HG02763 (cell line): ENCODE measurements at regions not wholly inside any gene's neighbourhood (a gene's known extent, or its start where the extent isn't known, plus 50 kb on each side); places are given as distances from the start of the nearest gene placed in this dataset.

Experiments used
- ATAC-seq: cut with Tn5 transposase; IDR thresholded peaks from one replicate; pipeline ENCODE4 v1.9.1; 2021; ENCODE audit warnings: mild to moderate bottlenecking, moderate library complexity; ENCODE audit not compliant: unreplicated experiment

- no peak for ATAC-seq
Measured at GRCh38 chr2:63775191-63775590, 66.5 kb upstream of the UGP2 start.

GRCh38 chr2:63776382-63776781 is 65.3 kb upstream of the UGP2 start:
- ATAC-seq, result no peak

DNA sequence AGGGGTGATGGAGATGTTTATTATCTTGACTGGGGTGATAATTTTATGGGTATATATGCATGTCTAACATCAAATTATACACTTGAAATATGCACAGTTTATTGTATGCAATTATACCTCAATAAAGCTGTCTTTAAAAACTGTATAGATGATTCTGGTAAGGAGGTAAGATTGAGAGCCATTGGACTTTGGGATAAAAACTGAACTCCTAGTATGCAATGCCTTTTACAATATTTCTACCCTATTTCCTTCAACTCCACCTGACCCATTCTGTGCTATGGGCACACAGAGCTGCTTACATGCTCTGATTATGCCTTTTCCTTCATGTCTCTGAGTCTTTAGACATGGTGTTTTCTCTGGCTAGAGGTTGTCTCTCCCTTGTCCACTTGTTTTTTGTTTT is 63.9 kb upstream of the UGP2 start:
- no peak for ATAC-seq

DNA sequence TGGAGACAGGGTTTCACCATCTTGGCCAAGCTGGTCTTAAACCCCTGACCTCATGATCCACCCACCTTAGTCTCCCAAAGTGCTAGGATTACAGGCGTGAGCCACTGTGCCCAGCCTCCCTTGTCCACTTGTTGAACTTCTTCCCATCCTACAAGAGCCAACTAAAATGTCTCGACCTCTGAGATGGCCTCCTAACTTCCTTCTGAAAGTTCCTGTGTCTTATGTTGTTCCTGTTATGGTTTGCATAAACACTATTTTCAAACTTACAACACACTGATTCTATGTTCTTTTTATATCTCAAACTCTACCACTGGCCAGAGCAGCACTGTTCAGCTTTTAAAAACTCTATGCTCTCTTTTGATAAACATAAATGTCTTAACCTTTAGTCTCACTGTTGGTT is 63.3 kb upstream of the UGP2 start:
- ATAC-seq, result no peak

- no peak for ATAC-seq
Measured at GRCh38 chr2:63780518-63781155, 61.1 kb upstream of the UGP2 start.

DNA sequence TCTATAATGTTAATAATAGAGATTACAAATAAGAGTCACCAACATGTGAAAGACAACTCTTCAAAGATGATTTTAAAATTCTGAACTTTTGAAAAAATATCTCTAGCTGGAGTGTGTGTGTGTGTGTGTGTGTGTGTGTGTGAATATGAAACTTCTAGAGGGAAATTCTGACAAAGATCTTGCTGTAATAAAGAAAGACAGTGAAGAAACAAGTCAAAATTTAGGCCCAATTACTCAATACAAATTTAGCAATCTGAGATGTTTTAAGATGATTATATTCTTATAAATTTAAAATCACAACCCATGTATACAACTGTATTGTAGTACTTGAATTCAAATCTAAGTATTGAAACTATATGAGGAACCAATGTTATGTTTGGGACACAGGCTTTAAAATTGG is 57.2 kb upstream of the UGP2 start:
- ATAC-seq, result no peak

- ATAC-seq, result no peak
Measured at GRCh38 chr2:63785096-63785495, 56.6 kb upstream of the UGP2 start.

- no peak for ATAC-seq
Measured at GRCh38 chr2:63786471-63786870, 55.2 kb upstream of the UGP2 start.

- ATAC-seq, result no peak
Measured at GRCh38 chr2:63788071-63788470, 53.6 kb upstream of the UGP2 start.

DNA sequence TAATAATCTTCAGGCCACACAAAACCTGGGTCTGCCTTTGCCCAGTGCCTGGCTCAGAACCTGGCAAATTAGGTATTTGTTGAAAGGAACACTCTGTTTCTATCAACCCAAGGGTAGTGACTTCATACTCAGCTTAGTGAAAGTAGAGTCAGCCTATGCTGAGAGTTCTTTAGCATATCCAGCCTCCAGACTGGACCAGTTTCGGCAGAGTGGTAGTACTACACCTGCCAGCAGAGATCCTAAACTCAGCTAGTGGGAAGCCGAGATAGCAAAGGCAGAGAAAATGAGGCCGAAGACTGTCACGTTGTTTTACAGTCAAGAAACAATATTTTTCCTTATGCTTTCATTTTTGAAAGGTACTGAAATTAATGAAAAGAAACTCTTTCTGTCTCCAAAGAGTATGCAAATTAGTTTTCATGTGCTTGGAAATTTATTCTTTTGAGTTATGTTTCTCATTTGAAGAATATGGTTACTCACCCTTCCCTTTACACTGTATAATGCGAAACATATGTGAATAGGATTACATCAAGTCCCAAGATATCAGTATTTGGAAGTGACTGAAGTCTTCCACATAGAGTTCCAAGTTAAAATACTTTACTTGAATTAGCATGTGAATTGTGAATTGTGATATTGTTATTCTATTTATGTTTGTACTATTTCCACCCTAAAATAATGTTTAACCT is 52.2 kb upstream of the UGP2 start:
- no peak for ATAC-seq

GRCh38 chr2:63790491-63790890 is 51.2 kb upstream of the UGP2 start:
- ATAC-seq, result no peak

- no peak for ATAC-seq
Measured at GRCh38 chr2:63790906-63791305, 50.8 kb upstream of the UGP2 start.

- ATAC-seq, result no peak
Measured at GRCh38 chr2:63791387-63791786, 50.3 kb upstream of the UGP2 start.
